Keratinocyte (primary cell): ENCODE measurements at regions not wholly inside any gene's neighbourhood (a gene's known extent, or its start where the extent isn't known, plus 50 kb on each side); places are given as distances from the start of the nearest gene placed in this dataset.

Experiments used
- EZH2 ChIP-seq: IDR thresholded peaks from one replicate; pipeline ENCODE4 v1.6.1; 2012; ENCODE audit warnings: inconsistent platforms, mild to moderate bottlenecking, low read length, moderate library complexity
- TF ChIP-seq, protein P1 (sequence below), 3 experiments: IDR thresholded peaks in 1 of 3; conservative IDR thresholded peaks in 1 of 3; optimal IDR thresholded peaks in 1 of 3; 2 replicates in 2 of 3; 3 replicates in 1 of 3; pipeline versions ENCODE3 to v1.5.1; 2011; ENCODE audit warnings: low read length in 3 of 3, mild to moderate bottlenecking in 3 of 3, moderate library complexity in 2 of 3, control low read depth in 1 of 3, inconsistent platforms in 1 of 3; ENCODE audit not compliant: insufficient read depth in 2 of 3; ENCODE audit errors: extremely low read depth in 1 of 3

DNA sequence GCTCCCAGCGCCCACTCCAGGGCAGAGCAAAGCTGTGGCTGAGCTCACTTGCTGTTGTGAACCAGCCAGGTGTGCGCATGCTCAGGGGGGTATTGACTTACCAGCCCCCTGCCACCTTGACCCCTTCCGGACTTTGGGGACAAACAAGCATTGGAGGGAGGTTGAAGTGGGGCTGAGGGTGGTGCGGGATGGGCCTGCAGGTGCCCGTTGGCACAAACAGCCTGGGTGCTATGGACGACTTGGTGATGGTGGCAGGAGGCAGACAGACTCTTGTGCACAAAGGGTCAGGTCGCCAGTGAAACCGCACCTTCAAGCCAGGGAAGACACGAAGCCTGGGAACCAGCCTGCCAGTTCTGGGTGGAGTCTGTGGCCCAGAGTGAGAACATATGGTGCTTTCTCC, 858.5 kb upstream of the PTPRD start:
- TF ChIP-seq, protein P1, sequence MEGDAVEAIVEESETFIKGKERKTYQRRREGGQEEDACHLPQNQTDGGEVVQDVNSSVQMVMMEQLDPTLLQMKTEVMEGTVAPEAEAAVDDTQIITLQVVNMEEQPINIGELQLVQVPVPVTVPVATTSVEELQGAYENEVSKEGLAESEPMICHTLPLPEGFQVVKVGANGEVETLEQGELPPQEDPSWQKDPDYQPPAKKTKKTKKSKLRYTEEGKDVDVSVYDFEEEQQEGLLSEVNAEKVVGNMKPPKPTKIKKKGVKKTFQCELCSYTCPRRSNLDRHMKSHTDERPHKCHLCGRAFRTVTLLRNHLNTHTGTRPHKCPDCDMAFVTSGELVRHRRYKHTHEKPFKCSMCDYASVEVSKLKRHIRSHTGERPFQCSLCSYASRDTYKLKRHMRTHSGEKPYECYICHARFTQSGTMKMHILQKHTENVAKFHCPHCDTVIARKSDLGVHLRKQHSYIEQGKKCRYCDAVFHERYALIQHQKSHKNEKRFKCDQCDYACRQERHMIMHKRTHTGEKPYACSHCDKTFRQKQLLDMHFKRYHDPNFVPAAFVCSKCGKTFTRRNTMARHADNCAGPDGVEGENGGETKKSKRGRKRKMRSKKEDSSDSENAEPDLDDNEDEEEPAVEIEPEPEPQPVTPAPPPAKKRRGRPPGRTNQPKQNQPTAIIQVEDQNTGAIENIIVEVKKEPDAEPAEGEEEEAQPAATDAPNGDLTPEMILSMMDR (optimal IDR thresholded peaks at IDR 0.05 in 1 of 3, IDR thresholded peaks at IDR 0.05 in 1 of 3, conservative IDR thresholded peaks at IDR 0.05 in 1 of 3; ENCODE audit: extremely low read depth in 1 of 3, insufficient read depth in 2 of 3, low read length in 3 of 3) = no peak
- no peak for TF ChIP-seq EZH2
